ENCODE measurements at regions not wholly inside any gene's neighbourhood (a gene's known extent, or its start where the extent isn't known, plus 50 kb on each side); places are given as distances from the start of the nearest gene placed in this dataset.

GRCh38 chr16:54657709-54658102 is 273.0 kb upstream of the IRX5 start:
- no peak for TF ChIP-seq POLR2AphosphoS5 (IDR thresholded peaks at IDR 0.05; ENCODE audit: low read depth, low read length)
- TF ChIP-seq, protein P1, sequence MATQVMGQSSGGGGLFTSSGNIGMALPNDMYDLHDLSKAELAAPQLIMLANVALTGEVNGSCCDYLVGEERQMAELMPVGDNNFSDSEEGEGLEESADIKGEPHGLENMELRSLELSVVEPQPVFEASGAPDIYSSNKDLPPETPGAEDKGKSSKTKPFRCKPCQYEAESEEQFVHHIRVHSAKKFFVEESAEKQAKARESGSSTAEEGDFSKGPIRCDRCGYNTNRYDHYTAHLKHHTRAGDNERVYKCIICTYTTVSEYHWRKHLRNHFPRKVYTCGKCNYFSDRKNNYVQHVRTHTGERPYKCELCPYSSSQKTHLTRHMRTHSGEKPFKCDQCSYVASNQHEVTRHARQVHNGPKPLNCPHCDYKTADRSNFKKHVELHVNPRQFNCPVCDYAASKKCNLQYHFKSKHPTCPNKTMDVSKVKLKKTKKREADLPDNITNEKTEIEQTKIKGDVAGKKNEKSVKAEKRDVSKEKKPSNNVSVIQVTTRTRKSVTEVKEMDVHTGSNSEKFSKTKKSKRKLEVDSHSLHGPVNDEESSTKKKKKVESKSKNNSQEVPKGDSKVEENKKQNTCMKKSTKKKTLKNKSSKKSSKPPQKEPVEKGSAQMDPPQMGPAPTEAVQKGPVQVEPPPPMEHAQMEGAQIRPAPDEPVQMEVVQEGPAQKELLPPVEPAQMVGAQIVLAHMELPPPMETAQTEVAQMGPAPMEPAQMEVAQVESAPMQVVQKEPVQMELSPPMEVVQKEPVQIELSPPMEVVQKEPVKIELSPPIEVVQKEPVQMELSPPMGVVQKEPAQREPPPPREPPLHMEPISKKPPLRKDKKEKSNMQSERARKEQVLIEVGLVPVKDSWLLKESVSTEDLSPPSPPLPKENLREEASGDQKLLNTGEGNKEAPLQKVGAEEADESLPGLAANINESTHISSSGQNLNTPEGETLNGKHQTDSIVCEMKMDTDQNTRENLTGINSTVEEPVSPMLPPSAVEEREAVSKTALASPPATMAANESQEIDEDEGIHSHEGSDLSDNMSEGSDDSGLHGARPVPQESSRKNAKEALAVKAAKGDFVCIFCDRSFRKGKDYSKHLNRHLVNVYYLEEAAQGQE (IDR thresholded peaks at IDR 0.05; ENCODE audit: insufficient read depth in 1 of 2, low read depth in 2 of 2, low read length in 2 of 2): no peak
- no peak for TF ChIP-seq TAF1 (IDR thresholded peaks at IDR 0.05; ENCODE audit: borderline replicate concordance, insufficient read depth, low read length)
- TF ChIP-seq SIN3A (IDR thresholded peaks at IDR 0.05; ENCODE audit: borderline replicate concordance, insufficient read depth, low read length): no peak
- TF ChIP-seq FOXP2 (optimal IDR thresholded peaks at IDR 0.05; ENCODE audit: borderline replicate concordance, extremely low read depth, extremely low read length, insufficient read depth): no peak

GRCh38 chr16:54657058-54657708 is 273.5 kb upstream of the IRX5 start:
- no peak for TF ChIP-seq POLR2AphosphoS5 (IDR thresholded peaks at IDR 0.05; ENCODE audit: low read depth, low read length)
- no peak for TF ChIP-seq SIN3A (IDR thresholded peaks at IDR 0.05; ENCODE audit: borderline replicate concordance, insufficient read depth, low read length)
- no peak for TF ChIP-seq FOXP2 (optimal IDR thresholded peaks at IDR 0.05; ENCODE audit: borderline replicate concordance, extremely low read depth, extremely low read length, insufficient read depth)
- TF ChIP-seq, protein P1 (IDR thresholded peaks at IDR 0.05; ENCODE audit: insufficient read depth in 1 of 2, low read depth in 2 of 2, low read length in 2 of 2): no peak
- no peak for TF ChIP-seq TAF1 (IDR thresholded peaks at IDR 0.05; ENCODE audit: borderline replicate concordance, insufficient read depth, low read length)

- TF ChIP-seq SIN3A (IDR thresholded peaks at IDR 0.05; ENCODE audit: borderline replicate concordance, insufficient read depth, low read length): no peak
- no peak for TF ChIP-seq POLR2AphosphoS5 (IDR thresholded peaks at IDR 0.05; ENCODE audit: low read depth, low read length)
- TF ChIP-seq, protein P1 (IDR thresholded peaks at IDR 0.05; ENCODE audit: insufficient read depth in 1 of 2, low read depth in 2 of 2, low read length in 2 of 2): no peak
- TF ChIP-seq TAF1 (IDR thresholded peaks at IDR 0.05; ENCODE audit: borderline replicate concordance, insufficient read depth, low read length): no peak
- TF ChIP-seq FOXP2 (optimal IDR thresholded peaks at IDR 0.05; ENCODE audit: borderline replicate concordance, extremely low read depth, extremely low read length, insufficient read depth): no peak
Measured at GRCh38 chr16:54655121-54655590, 275.5 kb upstream of the IRX5 start.

- TF ChIP-seq POLR2AphosphoS5 (IDR thresholded peaks at IDR 0.05; ENCODE audit: low read depth, low read length) (no peak), FOXP2 (optimal IDR thresholded peaks at IDR 0.05; ENCODE audit: borderline replicate concordance, extremely low read depth, extremely low read length, insufficient read depth) (no peak), SIN3A (IDR thresholded peaks at IDR 0.05; ENCODE audit: borderline replicate concordance, insufficient read depth, low read length) (no peak), TAF1 (IDR thresholded peaks at IDR 0.05; ENCODE audit: borderline replicate concordance, insufficient read depth, low read length) (no peak)
- TF ChIP-seq, protein P1 (IDR thresholded peaks at IDR 0.05; ENCODE audit: insufficient read depth in 1 of 2, low read depth in 2 of 2, low read length in 2 of 2): no peak
Measured at GRCh38 chr16:54654429-54654828, 276.2 kb upstream of the IRX5 start.
